Central memory CD4-positive, alpha-beta T cell (primary cell): ENCODE measurements at regions not wholly inside any gene's neighbourhood (a gene's known extent, or its start where the extent isn't known, plus 50 kb on each side); places are given as distances from the start of the nearest gene placed in this dataset.
"Not testable (repeated sequence)": the region's sequence is repeated elsewhere in the genome, so short reads cannot be mapped to it uniquely, and the experiment has no call there.

Experiments used
- DNase-seq: peaks from one replicate; pipeline ENCODE4 v3.0.0; 2022

DNA sequence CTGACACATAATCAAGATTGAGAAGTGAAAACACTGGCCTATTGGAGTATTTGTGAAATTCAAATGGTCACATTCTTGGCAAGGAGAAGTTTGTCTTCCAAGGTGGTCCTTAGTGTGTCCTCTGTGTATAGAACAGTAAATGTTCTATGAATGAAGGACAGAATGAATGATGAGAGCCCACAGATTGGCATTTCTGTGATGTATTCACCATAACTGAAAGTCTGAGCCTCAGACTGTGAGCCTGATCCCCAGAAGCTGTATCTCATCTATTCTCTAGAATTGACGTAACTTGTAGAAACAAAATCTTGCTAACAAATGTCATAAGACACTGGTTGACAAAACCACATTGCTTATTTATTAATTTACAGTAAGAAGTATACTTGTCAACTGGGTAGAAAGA, 111.5 kb upstream of the ETV3 start:
- no peak for DNase-seq

DNA sequence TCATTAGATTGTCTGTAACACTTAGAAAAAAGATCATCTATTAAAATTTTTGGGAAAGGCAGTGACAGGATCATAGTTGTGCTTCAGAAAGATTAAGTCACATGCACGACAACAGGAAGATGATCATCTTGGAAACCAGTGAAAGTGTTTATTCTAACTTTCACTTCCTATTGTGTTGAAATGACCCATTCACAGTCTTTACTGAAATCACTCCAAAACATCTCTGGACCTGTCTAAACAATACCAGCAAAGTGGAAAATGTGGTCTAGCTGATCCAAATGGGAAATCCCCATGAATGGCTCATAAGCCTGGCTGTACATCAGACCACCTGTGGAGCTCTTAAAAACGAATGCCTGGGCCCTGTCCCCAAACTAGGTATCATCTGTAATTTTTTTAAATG, 111.1 kb upstream of the ETV3 start:
- no peak for DNase-seq

DNA sequence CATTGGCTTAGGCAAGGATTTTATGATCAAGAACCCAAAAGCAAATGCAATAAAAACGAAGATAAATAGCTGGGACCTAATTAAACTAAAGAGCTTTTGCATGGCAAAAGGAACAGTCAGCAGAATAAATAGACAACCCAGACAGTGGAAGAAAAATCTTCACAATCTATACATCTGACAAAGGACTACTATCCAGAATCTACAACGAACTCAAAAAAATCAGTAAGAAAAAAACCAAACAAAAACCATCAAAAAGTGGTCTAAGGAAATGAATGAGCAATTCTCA, 109.5 kb upstream of the ETV3 start:
- DNase-seq: not testable (repeated sequence)

DNA sequence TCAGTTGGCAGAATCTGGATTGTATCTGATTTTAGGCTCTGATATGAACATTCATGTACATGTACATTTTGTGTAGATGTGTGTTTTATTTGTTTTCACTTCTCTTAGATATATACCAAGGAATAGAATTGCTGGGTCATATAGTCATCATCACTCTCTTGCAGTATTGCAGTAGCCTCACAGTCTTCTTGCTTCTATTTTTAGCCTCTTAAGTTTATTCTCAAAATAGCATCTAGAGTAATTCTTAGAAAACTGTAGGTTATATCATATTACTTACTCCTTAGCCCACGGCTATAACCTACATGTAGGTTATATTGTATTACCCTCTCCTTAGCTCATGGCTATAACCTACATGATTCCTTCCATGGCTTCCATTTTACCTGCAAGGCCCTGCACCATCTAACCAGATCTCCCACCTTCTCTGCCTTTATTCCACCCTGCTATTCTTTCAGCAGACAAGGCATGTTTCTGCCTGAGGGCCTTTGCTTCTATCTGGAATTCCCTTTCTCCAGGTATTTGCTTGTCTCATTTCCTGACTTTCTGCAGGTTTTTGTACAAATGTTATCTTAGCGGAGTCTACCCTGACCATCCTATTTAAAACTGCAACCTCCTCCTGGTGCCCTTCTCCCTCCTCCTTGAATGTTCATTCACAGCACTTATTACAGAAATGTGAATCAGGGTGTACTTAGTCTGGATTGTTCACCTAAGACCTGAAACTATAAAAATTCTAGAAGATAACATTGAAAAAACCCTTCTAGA, 109.0 kb upstream of the ETV3 start:
- DNase-seq: no peak

DNA sequence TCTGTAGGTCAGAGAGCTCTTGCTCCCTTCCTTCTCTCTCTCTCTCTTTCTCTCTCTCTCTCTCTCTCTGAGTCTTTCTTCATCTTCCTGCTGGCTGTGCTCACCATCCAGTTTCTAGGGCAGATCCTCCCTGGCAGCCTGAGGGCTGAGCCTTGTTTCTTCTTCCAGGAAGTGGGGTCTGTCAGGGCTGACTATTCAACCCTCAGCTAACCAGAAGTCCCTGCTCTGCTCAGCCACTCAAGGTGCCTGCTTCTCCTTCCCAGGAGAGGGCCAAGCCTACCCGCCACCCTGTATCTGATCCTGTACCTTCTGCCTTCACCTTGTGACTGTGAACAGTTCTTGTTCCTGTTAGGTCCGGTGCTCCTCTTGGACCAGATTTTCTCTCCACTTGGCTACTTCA, 107.6 kb upstream of the ETV3 start:
- no peak for DNase-seq

DNA sequence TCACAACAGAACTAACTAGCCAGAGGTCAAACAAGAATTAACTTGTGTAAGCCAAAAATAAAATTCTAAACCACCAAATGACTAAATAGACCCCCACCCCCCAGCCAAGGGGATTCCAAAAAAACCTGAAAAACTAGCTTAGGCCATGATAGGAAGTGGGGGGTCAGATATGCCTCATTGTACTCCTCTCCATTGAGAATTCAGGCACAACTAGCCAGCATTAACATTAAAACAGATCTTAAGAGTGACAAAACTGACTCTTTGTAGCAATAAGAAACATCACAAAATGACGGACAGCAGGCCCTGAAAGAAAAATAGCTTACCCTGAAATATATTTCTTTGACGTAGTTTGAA, 103.0 kb upstream of the ETV3 start:
- DNase-seq: no peak

DNA sequence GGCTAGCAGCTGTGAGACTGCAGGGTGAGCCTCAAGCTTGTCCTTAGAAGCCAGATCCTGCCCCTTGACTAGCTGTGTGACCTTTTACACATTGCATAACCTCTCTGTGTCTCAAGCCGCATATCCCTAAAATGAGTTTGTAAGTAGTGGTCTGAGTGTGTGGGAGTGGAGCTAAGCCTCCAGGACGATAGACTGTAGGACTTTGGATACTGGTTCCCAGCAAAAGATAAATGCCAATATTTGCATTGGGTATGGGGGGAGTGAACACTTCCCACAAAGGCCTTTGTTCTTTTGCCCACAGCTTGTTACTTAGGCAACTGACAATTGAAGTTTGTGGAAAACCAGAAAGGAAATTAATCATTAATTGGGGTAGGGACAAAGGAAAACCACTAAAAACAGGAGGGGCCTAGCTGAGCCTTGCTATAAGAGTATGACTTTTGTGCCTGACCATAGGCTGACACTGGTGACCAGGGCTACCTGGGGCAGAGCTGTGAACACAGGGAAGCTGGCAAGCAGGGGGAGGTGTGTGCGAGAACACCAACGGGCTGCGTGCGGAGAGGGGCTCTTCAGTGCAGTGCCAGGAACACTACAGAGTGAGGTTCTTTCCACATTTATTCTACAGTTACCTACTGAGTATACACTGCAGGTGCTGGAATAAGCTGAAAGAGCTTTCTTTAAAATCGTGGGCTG, 102.4 kb upstream of the ETV3 start:
- no peak for DNase-seq

DNA sequence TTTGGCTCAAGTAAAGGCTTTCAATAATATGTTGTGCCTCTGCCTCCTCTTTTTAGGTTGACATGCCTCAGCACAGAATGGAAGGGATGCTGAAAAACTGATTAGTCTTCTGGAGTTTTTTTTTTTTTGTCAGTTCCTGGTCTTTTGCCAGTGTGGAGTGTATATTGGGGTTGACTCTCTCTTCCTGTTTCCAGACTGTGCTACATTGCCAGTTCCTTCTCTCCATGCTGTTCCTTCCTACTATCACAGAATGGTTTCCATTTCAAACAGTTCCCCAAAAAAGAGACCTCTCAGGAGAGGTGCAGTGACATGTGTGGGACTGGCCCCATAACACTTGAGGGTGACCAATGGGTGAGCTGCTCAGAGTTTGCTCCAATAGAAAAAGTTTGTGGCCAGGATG, 101.7 kb upstream of the ETV3 start:
- DNase-seq: no peak

DNA sequence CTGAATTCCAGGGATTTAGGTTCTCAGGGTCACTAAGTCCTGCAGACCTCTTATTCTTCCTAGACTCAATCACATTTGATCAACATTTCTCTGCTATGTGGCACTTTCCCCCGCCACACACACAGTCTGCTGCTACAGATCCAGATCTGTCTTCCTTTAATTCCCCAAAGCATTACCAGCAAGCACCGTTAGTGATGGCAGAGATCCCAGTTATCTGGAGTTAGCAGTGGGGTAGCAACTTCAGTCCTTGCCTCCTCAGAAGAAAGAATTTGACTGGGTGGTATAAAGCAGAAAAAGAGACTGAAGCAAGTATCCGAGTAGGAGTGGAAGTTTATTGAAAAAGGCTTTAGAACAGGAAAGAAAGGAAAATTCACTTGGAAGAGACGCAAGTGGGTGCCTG, 100.4 kb upstream of the ETV3 start:
- DNase-seq: no peak

DNA sequence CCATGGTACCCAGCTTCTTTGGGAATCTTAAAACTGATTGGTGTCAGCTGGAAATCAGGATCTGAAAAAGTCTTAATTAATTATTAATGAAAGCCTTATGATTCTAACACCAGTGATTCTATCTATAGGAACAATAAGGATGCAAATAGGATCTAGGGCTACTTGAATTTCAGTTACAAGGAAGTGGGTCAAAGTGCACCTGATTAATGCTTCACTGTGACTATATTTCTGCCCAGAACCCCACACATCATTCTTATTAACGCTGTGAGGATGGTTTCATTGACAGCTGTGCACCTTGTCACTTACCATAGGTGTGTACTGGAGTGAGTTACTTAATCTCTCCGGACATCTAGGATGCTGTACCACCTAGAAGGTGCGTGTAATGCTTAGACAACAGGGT, 99.8 kb upstream of the ETV3 start:
- DNase-seq: no peak

DNA sequence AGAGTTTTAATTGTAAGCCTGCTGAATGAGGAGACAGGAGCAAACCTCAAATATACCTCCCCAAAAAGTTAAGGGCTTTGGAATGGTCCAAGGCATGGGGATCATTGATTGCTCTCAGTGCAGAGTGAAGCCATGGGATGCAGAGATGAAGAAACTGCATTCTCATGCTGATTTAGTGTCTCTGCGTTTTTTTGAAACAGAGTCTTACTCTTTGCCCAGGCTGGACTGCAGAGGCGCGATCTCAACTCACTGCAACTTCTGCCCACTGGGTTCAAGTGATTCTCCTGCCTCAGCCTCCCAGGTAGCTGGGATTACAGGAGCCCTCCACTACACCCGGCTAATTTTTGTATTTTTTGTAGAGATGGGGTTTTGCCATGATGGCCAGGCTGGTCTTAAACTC, 99.3 kb upstream of the ETV3 start:
- no peak for DNase-seq

DNA sequence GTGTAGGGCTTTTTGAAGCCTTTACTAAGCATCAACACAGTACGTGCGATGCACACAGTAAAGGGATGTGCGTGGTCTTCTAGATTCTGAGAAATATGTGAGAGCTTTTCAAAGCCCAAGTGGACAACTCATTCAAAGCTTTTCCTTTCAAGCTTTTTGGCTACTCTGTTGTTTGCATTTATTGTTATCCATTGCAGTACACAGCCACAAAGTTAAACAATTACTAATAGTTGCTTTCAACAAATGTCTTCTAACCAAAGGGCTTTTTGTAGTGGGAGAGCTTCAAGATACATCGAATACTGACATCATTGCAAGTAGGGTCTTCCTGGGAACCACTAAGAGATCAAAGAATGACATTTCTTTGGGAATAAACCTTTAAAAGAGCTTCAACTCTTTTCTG, 97.9 kb upstream of the ETV3 start:
- DNase-seq: no peak

DNA sequence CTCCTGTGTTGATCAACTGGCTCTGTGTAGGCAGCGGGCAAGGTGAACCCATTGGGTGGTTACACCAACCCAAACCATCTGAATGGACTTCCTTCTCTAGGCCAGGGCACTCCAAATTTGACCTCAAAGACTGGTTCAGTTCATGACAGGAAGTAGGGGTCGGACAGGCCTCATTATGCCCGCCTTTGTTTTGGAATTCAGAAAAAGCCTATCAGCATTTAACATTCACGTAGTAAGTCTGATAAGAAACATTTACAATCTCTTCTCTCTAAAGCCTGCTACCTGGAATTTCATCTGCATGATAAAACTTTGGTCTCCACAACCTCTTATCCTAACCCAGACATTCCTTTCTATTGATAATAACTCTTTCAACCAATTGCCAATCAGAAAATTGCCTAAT, 97.1 kb upstream of the ETV3 start:
- DNase-seq: no peak

DNA sequence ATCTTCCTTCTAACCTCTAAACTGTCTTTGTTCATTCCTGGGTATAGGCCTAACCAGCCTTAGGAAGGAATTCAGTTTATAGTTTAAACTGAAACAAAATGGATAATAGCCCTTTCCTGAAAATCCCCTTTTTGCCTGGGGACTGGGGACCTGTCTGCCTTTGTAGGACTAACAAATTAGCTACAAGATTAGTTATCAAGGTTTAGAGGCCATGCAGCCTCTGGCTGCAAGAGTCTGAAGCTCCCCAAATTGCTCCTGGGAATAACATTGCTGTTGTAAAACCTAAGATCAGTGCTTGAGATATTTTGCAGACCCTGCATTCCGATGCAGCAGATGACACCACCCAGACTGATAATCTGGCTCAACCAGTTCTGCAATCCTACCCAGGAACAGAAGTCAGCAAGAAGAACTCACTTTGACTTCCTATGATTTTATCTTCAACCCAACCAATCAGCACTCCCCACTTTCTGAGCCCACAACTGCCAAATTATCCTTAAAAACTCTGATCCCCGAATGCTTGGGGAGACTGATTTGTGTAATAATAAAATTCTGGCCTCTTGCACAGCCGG, 96.6 kb upstream of the ETV3 start:
- no peak for DNase-seq

DNA sequence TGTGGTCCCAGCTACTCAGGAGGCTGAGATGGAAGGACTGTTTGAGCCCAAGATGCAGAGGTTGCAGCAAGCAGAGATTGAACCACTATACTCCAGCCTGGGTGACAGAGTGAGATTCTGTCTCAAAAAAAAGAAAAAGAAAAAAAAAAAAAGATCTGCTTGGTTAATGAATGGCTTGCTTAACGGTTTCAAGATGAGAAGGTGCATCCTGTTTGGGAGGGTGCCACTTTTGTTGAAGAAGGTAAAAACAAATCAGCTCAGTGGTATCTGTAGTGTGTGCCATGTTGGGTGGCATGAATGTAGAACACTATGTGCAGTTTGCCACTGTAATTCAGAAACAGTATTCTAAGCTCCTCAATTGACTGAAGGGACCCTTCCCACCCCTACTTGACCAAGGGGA, 94.9 kb upstream of the ETV3 start:
- DNase-seq: no peak

DNA sequence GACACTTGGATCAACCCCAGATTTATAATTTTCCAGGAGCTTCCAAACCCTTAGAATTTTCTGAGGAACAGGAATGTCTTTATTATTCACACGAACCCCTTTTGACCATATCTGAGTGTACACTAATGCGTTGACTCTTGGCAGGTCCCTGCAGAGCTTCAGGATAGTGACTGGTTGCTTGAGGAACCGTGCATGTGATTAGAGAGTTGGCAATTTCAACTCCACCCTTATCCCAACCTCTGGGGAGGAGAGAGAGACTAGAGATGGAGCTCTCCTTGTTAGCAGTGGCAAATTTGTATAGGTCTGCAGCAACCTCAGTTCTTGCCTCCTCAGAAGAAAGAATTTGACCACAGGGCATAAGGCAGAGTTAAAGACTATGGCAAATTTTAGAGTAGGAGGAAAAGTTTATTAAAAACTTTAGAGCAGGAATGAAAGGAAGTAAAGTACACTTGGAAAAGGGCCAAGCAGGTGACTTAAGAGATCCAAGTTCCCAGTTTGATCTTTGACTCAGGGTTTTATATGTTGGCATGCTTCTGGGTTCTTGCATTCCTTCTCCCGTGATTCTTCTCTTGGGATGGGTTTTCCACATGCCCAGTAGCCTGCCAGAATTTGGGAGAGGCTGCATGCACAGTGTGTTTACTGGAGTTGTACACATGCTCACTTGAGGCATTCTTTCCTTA, 93.8 kb upstream of the ETV3 start:
- no peak for DNase-seq

DNA sequence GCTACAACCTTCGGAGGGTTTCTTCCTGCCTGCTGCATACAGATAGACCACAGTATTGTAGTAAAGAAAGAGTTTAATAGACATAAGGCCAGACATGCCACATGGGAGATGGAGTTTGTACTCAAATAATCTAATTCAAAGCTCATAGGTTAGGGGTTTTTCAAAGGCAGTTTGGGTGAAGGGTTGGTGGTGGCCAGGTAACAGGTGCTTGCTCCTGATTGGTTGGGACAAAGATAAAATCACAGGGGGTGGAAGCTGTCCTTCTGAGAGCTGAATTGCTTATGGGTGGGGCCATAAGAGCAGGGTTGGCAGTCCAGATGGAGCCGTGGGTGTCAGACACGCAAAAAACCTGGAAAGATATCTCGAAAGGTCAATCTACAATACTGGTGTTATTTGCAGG, 92.3 kb upstream of the ETV3 start:
- DNase-seq: no peak

DNA sequence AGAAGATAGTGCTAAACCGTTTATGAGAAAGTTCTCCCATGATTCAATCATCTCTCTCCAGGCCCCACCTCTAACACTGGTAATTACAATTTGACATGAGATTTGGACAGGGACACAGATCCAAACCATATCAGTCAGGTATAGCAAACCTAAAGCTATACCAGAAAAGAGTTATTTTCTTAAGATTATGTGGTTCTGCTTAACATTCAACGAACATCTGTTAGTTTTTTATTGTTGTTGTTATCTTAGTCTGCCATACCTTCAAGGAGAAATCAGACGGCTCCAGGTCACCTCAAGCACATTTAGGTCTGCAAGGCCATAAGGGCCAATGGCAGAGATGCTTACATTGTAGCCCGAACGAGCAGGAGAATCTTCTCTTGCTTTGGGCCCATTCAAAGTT, 89.5 kb upstream of the ETV3 start:
- no peak for DNase-seq

DNA sequence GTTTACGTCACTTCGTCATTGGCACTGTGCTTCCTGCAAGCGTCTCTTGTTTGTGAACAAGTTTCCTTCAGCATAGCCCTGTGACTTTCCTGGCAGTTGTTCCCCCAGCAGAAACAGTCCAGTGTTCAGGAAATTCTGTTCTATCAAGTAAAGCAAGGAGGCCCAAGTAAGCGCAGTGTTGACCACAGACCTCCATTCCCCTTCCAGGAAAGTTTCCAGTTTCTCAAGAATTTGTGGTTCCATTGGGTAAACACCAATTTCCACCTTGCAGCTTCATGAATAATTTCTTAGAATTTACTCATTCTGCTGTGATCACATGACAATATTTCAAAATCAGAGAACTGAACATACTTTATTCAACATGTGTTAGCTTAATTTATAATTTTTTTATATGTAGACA, 88.5 kb upstream of the ETV3 start:
- DNase-seq: no peak

DNA sequence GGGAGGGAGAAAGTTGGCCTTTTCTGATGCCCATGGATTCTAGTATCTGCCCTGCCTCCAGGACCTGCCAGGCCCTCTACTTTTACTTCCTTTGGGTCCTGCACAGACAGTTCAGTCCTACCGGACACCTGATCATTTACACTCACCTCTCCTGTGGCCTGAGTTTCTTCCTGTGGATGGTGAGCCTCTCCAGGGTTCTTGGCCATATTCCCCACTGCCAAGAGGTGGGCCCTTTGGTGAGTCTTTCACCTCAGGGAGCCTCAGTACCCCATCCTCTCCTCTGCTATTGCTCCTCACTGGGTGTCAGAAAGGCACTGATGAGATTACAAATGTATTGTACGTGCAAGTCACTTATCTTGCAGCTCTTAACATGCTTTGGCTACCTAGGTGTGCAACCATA, 81.4 kb upstream of the ETV3 start:
- no peak for DNase-seq

DNA sequence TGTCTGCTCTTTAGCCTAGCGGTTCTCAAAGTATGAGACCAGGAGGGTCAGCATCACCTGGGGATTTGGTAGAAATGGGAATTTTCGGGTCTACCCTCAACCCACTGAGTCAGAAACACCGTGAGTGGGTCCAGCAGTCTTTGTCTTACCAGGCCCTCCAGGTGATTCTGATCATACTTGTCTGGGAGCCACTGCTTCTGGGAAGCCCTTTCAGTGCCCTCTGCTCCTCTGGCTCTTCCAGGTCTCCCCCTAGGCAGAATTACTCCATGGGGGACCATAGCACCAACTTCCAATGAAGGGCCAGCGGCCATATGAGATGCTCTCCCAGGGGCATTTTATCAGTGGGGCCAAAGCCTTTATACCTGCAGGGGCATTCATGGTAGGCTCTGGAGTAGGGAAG, 81.0 kb upstream of the ETV3 start:
- no peak for DNase-seq

DNA sequence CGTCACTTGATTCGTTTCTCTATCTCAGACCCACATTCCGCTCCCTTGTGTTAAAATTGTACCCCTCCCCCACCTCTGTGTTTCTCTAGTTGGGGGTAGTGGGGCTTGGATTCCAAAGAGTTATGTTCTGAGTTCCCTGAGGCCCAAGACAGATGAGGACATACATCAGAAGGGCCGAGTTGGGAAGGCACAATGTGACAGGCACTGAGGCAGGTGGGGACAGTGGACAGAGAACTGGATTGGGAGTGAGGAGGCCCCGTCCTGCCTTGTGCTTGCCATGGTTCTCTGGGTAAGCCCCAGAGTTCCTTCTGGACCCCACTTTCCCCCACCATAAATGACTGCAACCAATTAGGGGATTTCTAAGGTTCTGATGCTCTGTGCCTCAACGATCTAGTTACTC, 80.5 kb upstream of the ETV3 start:
- no peak for DNase-seq

DNA sequence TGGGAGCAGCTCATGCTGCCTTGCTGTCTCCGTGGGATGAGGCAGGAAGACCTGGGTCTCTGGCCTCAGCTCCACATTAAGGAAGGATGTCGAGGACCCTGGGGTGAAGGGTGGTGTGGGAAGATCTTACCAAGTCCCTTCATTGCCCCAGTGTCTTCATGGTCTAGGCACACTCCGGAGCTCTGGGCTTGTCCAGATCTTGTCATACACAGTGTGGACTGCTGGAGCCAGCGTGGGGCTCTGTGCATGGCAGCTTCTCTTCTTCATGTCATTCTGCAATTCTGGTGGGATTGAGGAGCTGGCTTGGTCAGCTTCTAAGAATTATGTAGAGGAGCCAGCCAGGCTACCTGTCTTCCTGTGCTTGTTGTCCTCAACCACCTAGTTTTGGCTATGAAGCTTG, 79.3 kb upstream of the ETV3 start:
- DNase-seq: no peak

DNA sequence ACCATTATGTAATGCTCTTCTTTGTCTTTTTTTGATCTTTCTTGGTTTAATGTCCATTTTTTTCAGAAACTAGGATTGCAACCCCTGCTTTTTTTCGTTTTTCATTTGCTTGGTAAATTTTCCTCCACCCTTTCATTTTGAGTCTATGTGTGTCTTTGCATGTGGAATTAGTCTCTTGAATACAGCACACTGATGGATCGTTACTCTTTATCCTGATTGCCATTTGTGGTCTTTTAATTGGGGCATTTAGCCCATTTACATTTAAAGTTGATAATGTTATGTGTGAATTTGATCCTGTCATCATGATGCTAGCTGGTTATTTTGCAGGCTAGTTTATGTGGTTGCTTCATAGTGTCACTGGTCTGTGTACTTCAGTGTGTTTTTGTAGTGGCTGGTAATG, 75.6 kb upstream of the ETV3 start:
- no peak for DNase-seq
